ENCODE measurements at regions not wholly inside any gene's neighbourhood (a gene's known extent, or its start where the extent isn't known, plus 50 kb on each side); places are given as distances from the start of the nearest gene placed in this dataset.

DNA sequence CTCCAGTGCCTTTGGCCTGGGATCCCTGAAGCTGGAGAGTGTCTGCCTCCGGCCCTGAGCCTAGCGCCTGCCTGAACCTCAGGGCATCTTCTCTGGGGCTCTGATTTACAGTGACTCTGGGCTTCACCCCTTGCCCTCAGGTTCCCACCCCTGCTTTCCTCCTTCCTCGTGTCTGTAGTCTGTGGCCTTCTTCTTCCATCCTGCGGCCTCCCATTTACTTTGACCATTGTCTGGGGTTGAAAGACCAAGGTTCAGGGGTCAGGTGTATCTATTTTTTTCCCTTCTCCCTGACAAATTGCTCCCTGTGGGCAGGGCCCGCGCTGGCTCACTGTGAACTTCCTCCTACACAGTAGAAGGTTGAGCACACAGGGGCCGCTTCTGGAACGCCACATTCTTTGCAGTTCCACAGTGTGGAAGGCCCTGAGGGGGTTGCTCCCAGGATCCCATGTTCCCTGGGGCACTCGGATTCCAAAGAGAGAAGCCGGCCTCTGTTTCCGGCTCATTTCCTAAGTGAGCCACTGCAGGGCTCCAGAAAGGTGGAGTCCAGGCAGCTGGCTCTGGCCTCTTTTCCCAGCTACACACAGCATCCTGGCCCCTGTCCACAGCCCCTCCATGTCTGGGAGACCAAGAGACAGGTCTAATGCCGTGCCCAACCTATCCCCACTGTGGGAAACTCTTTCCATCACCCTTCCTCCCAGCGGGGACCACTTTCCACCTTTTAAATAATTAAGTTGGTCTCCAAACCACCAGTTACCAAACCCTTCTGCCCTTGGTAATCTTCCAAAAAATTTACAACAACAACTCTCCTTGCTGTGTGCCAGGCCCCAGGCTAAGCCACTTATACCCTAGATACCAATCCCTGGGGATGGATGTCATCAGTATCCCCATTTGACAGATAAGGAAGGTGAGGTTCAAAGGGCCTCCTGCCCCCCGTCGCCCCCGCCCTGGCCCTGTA is 140.3 kb upstream of the IER5L start:
- no peak for TF ChIP-seq CTCF (conservative IDR thresholded peaks at IDR 0.05)
- Mint-ChIP-seq H3K27ac (ENCODE audit: unreplicated experiment) (no peak overlapping the region), H3K36me3 (ENCODE audit: low read depth) (no peaks in the 10 kb centered on the region), H3K4me1 (peaks cover 41% of the 10 kb centered on the region), H3K27me3 (ENCODE audit: low read depth) (no peaks in the 10 kb centered on the region), H3K9me3 (no peaks in the 10 kb centered on the region), H3K4me3 (peak overlapping the region; percentile 29)
- no peak for DNase-seq (ENCODE audit: low read depth, low spot score)

DNA sequence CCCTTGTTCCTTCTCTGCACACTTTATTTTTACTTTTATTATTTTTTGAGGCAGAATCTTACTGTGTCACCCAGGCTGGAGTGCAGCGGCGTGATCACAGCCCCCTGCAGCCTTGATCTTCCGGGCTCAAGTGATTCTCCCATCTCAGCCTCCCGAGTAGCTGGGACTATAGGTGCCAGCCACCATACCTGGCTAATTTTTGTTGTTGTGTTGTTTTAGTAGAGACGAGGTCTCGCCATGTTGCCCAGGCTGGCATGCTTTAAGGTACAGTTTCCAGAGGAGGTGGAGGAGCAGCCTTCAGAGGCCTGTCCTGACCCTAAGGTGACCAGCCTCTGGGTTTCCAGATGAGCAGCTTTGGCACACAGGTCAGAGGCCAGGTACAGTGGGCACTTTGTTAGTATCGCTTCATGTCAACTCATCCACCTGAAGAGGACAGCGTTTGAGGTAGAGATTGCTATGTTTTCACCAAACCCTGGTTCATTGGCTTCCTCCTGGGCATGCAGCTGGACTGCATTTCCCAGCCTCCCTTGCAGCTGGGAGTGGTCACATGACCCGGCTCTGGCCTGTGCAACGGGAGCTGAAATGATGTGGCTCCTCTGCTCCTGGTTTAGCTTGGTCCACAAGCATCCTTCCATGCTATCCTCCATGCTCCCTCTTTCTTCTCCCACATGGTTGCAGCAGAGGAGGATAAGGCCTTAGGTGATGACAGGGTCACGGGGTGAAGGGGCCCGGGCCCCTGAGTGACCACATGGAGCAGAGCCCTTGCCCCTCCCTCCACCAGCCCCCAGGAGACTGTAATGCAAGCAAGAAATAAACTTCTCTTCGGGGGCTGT is 139.3 kb upstream of the IER5L start:
- no peaks in the 10 kb centered on the region for H3K36me3 Mint-ChIP-seq (ENCODE audit: low read depth)
- no peak overlapping the region for H3K4me3 Mint-ChIP-seq
- no peak for DNase-seq (ENCODE audit: low read depth, low spot score)
- H3K9me3 Mint-ChIP-seq = no peaks in the 10 kb centered on the region
- no peaks in the 10 kb centered on the region for H3K27me3 Mint-ChIP-seq (ENCODE audit: low read depth)
- TF ChIP-seq CTCF (conservative IDR thresholded peaks at IDR 0.05) = no peak
- peaks cover 31% of the 10 kb centered on the region for H3K4me1 Mint-ChIP-seq
- H3K27ac Mint-ChIP-seq (ENCODE audit: unreplicated experiment) = no peak overlapping the region

GRCh38 chr9:129316281-129317030 is 138.4 kb upstream of the IER5L start:
- H3K4me3 Mint-ChIP-seq = no peak overlapping the region
- no peak overlapping the region for H3K27ac Mint-ChIP-seq (ENCODE audit: unreplicated experiment)

DNA sequence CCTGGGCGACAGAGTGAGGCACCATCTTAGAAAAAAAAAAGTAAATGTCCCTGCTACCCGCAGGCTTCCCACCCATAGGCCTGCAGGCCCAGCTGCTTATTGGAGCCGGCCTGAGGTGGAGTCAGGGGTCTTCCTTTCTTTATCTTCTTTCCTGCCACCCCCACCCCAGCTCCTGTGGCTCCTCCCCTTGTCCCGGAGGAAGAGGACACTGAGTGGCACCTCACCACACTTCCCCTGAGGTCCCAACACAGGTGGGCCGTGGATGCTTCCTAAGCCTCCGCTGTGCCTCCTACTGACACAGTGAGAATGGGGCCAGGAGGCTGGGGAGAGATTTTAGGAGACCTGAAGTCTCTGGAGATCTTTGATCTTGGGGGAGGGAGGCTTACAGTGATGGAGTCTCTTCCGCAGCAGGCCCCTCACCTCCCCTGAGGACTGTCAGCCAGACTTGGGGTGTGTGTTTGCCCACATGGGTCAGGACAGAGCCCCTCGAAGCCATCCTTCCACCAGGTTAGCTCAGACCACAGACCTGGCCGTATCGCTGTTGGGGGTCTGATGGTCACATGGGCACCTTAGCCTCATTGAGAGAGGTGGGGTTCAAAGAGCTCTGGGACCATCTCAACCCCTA is 135.4 kb upstream of the IER5L start:
- no peak overlapping the region for H3K4me3 Mint-ChIP-seq
- H3K4me1 Mint-ChIP-seq = peaks cover 14% of the 10 kb centered on the region
- peaks cover 3% of the 10 kb centered on the region for H3K27me3 Mint-ChIP-seq (ENCODE audit: low read depth)
- no peaks in the 10 kb centered on the region for H3K9me3 Mint-ChIP-seq
- no peak for DNase-seq (ENCODE audit: low read depth, low spot score)
- no peak overlapping the region for H3K27ac Mint-ChIP-seq (ENCODE audit: unreplicated experiment)
- no peak for TF ChIP-seq CTCF (conservative IDR thresholded peaks at IDR 0.05)
- H3K36me3 Mint-ChIP-seq (ENCODE audit: low read depth) = no peaks in the 10 kb centered on the region

More at GRCh38 chr9:129316281-129317030, 138.4 kb upstream of the IER5L start:
- no peak for TF ChIP-seq CTCF (conservative IDR thresholded peaks at IDR 0.05)
- H3K36me3 Mint-ChIP-seq (ENCODE audit: low read depth) = no peaks in the 10 kb centered on the region
- H3K4me1 Mint-ChIP-seq = peaks cover 30% of the 10 kb centered on the region
- H3K9me3 Mint-ChIP-seq = no peaks in the 10 kb centered on the region
- H3K27me3 Mint-ChIP-seq (ENCODE audit: low read depth) = no peaks in the 10 kb centered on the region
- DNase-seq (ENCODE audit: low read depth, low spot score) = no peak
